Muscle of arm (tissue), 1 donor: ENCODE measurements at regions not wholly inside any gene's neighbourhood (a gene's known extent, or its start where the extent isn't known, plus 50 kb on each side); places are given as distances from the start of the nearest gene placed in this dataset.

Experiments used
- DNase-seq: peaks from one replicate; pipeline ENCODE4 v3.0.0-alpha.2; 2013

DNA sequence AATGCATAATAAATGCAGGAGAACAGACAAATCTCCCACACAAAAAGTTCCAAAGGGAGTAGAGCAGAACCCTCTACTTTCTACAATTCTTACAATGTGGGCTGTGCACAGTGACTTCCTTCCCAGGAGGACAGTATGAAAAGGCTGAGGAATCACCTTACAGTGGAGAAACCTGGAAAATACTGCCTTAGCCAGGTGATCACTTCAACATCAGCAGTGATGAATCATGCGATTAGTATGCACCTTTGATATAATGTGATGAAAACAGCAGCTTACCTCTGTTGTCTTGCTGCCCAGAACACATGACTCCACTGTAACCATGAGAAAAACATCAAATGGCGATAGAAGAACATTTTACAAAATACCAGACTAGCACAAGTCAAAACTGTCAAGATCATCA, 329.7 kb upstream of the POM121L12 start:
- no peak for DNase-seq

GRCh38 chr7:52700349-52700748, 335.1 kb upstream of the POM121L12 start:
- no peak for DNase-seq

GRCh38 chr7:52695973-52696595, 339.3 kb upstream of the POM121L12 start:
- DNase-seq = no peak

- DNase-seq = no peak
Observed at GRCh38 chr7:52691257-52691656, 344.2 kb upstream of the POM121L12 start.

- DNase-seq = no peak
Observed at GRCh38 chr7:52689912-52690311, 345.5 kb upstream of the POM121L12 start.

DNA sequence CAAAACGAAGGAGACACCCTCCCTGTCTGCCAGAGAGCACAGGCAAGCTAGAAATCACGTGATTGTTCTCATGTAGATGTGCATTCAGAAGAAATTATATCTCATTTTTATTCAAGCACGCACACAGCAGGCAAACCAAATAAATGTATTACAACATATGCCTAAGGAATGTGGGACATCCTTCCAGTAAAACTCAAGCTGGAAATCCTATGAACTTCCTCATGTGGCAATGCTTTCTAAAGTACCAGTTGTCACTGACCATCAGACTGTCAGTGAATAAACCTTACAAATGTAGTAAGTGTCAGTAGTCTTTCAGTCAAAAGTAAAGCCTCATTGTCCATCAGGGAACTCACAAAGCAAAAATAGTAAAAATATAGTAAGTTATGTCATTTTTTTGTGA, 350.1 kb upstream of the POM121L12 start:
- DNase-seq = no peak

DNA sequence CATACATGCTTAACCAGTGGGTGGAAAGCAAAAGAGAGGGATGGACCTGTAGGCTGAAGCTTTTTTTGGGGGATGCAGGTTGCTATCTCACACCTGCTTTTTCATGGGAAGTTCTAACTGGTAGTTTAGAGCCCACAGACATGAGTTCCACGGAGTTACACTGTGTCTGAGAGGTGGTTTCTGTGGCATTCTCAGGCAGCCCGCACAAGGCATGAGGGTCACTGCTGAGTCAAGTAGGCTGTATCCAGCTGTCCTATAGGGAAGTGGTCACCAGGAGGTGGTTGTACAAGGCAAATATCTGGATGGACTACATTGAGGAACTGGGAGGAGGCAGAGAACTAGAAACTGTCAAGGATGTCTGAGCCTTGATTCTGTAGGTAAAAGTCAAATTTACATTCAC, 351.0 kb upstream of the POM121L12 start:
- no peak for DNase-seq

DNA sequence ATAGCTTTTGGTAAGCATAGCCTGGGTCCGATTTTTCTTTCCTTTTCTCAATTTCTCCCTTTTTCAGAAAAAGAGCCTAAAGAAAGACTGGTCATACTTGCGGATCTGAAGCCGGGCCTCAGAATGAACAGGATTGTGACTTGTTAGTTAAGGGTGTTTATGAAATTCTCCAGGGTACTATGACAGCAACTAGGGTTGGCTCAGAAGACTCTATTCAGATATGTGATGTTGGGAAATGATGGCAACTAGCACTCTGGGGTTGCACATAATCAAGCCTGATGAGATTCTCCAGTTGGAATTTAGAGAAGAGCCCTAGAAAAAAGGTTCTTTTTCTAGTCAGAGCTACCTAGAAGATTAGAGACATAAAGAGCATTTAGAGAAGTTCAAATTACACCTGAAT, 352.4 kb upstream of the POM121L12 start:
- DNase-seq = no peak

- no peak for DNase-seq
Observed at GRCh38 chr7:52670608-52671225, 364.7 kb upstream of the POM121L12 start.

DNA sequence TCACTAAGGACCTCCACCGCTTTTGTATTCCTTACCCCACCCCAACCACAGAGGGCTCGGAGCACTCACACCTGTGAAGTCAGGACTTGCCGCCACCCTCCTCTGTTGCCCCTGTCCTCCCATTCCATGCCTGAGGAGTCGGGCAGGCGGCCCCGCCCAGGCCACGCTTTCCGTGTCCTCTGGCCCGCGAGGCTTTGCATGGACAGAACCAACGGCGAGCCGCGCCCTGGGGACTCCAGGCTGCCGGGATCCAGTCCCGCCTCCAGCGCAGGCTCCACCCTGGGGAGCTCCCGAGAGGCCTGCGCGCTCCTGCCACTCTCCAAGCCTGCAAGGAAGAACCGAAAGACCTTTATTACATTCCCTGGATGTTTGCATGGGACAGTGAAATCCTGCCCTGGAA, 366.4 kb upstream of the POM121L12 start:
- no peak for DNase-seq

DNA sequence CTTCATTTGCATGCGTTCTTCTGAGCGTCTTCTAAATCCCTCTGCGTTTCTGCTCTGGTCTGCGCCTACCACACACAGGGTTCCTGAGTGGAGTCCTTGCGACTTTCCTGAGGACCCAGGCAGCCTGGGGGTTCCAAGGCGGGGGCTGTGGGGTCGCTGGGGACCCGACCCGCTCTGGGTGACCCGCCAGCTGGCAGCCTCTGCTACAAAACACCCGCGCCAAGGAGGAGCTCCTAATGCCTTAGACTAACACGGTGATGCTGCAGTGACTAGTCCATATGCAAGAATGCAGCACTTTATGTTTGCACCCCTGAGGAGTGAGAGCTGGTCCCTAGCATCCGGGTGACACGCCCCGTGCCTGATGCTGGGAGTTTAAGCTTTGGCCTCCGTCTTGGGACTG, 367.0 kb upstream of the POM121L12 start:
- no peak for DNase-seq

- no peak for DNase-seq
Observed at GRCh38 chr7:52659178-52659577, 376.3 kb upstream of the POM121L12 start.

DNA sequence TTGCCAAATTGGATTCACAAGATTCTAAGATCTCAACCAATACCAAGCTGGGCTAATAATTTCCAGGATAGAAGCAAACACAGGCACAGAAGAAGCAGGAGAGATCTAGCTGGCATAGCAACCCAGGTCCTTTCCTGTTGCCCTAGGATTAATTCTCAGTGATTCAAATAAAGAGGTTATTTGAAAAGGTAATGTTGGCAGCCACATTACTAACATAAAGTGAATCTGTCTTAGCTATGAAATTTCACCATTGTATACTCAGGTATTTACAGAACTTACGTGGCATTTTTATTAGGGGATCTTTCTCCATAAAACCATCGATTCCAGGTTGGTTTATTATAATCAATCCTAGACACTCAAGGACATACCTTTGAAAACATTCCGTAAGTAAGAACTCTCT, 379.3 kb upstream of the POM121L12 start:
- DNase-seq = no peak

DNA sequence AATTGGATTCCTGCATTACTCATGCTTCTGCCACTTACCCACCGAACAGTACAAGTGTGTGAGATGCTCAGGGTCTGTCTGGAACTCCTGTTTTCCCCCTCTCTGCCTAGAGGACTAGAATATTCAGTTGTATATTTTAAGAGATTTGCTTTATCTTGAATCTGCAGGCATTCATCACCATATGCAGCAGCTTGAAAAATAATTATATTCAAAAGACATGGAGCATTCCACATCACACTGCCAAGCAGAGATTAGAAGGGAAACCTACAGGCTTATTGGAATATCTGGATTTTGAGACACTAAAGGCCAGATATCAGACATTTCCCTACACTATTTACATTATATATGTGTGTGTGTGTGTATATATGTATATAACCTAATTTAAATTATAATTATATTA, 382.8 kb upstream of the POM121L12 start:
- DNase-seq = no peak

GRCh38 chr7:52648872-52649271, 386.6 kb upstream of the POM121L12 start:
- DNase-seq = no peak

DNA sequence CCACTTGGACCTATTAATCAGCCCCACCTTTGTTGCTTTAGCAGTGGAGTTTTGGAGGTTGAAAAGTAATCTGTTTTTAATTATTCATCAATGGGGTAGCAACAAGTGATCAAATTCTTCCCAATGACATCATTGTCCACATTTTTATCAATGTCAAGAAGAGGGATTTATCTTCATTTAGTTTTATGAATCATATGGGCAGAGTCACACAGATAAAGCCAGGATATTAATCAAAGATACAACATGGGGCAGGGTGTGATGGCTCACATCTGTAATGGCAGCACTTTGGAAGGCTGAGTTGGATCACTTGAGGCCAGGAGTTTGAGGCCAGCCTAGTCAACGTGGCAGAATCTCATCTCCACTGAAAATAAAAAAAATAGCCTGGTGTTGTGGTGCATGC, 388.4 kb upstream of the POM121L12 start:
- DNase-seq = no peak

DNA sequence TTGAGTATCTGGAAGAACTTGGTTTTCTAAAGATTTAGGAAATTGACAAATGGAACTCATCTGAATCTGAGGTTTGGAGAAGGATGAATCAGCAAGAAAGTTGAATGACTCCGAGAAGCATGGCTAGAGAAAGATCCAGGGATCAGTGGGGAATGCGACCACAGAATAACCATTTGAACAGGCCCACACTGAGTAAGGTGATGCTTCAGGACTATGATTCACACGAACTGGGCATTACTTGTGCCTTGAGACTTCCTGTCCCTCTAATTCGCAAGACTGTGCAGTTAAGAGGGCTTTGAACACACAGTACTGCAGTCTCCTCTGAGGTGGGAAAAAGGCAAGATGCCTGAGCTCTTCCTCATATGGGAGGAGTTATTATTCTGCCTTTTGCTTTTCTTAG, 395.5 kb upstream of the POM121L12 start:
- DNase-seq = no peak

DNA sequence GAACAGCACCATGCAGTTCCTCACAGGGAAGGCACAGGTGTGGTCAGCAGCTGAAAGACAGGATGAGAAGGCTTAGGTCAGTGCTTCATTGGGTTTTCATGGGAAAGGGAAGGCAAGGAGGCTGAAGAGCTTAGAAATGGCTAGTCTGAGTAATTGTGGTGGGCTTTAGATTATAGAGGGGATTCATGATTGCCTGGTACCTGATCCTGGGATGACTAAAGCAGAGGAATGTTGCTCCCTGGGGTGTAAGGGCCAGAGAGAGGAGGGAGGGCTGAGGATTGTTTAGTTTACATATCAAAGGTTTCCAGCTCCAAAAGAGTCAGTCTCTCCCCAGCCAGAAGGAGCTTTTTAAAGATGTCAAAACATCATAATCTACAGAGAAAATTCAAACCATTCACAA, 396.3 kb upstream of the POM121L12 start:
- no peak for DNase-seq

GRCh38 chr7:52635021-52635420, 400.4 kb upstream of the POM121L12 start:
- no peak for DNase-seq

DNA sequence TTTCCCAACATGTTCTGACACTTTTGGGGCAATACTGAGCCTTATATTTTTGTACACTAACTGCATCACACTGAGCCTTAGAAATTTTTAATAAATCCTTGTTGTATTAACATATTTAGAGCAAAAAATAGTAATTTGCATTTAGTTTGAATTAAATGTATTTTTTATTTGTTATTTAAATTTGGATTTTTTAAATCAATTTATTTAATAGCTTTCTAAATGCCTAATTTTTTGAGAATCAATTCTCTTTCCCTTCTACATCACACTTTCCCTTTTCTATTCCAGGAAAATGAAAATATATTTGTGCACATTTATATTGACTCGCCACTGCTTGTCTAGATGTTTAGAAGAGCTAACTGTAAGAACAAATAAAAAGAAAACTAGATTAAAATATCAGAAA, 414.6 kb upstream of the POM121L12 start:
- DNase-seq = no peak

DNA sequence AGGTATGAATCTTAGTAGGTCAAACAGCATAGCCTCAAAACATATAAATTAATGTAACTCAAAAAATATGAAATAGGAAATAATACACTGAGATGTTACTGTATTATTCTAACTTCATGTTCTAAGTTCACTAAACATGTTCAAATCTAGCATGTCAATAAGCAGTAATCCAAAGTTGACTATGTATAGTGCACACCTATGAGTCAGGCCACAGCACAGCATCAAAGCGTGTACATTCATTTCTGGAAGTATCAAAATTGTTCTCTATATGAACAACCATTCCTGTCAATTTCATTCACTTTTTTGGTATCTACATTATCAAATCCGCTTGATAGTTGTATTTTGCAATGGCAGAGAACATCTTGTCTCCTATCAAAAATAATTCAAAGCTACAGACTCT, 418.9 kb upstream of the POM121L12 start:
- DNase-seq = no peak

GRCh38 chr7:52615021-52615695, 420.3 kb upstream of the POM121L12 start:
- DNase-seq = peak; percentile 7

DNA sequence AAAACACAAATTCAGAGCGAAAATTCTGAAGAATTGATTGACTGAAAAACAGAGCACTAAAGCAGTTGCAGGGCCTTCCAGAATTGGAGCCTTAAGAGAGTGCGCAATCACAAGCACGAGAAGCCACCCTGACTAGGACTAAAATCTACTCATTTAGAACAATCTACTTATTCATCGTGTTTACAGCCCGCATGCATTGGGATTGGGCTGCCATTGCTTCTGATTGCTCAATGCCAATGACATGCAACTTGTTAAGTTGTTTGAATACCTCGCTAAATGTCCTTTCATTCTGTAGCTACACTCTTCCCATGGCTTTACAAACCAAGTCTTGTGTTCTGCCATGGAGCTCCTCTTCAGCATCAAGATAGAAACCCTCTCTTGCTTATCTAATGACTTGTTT, 425.9 kb upstream of the POM121L12 start:
- no peak for DNase-seq

- no peak for DNase-seq
Observed at GRCh38 chr7:52592698-52593097, 442.7 kb upstream of the POM121L12 start.
